HCEC 1CT (cell line): ENCODE measurements at regions not wholly inside any gene's neighbourhood (a gene's known extent, or its start where the extent isn't known, plus 50 kb on each side); places are given as distances from the start of the nearest gene placed in this dataset.
"Not testable (repeated sequence)": the region's sequence is repeated elsewhere in the genome, so short reads cannot be mapped to it uniquely, and the experiment has no call there.

Source experiments
- DNase-seq: peaks from one replicate; pipeline ENCODE4 v3.0.0-alpha.2; 2017

DNA sequence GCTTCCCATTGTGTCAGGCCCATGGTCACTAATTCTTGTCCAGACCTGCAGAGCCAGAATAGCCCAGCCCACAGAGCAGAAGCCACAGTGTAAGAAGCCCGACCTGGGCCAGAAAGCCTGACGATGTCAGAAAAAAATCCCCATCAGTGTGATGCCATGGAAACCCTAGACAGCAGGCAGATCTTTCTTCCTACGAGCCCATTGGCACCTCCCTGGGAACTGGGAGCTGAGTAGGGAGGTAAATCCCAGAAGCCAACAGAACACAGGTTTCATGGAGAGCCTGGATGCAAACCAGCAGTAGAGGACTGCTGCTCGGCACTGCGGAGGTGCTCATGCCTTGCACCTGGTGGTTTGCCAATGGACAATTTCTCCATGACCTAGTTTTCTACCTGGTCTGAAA, 82.2 kb upstream of the SLC22A16 start:
- DNase-seq = no peak

DNA sequence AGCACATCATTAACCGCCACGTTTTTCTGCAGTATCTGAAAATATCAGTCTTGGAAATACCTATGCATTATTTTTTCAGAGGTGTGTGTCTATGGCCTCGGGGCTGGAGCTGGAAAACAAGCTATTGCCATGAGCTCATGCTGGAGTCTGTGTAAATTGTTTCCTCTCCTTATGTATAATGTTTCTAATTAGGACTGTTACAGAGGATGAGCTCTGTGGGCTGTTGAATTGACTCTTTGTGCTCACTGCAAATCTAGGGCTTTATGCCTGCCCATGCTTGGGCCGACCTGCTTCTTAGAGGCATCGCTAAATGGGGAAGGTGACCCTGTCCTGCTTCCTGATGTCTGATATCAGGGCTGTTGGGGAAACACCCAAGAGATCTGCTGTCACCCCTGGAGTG, 80.8 kb upstream of the SLC22A16 start:
- DNase-seq = no peak

DNA sequence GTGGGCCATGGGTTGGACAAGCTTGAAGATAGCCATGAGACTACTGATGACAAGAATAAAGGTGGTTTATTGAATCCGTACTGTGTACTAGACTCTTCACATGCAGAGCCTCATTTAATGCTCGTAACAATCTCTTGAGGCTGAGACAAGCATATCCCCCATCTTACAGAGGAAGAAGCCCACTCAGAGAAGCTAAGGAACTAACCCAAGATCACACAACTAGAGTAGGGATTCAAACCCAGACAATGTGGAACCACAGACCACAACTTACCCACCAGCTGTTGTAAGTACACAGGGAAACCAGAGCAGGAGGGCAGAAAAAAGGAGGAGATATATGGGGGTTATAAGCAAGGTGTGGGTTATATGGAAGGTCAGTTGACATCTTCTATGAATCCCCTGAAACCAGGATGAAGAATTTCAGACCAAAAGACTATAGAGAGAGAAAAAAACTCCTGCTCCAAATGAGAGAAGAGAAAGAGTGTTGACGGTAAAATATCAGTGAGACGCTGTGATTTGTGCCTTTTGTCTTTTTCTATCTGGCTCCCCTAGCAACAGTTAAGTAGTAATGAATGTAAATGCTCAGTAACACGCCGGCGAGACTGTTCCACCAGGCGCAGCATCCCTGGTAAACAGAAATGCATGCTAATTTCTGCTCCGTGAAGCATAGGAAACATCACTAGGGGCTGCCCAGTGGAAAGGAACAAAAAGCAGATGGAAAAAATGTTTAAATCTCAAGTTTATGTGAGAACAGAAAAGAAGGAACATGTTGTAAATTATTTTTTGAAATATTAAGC, 80.1 kb upstream of the SLC22A16 start:
- no peak for DNase-seq

DNA sequence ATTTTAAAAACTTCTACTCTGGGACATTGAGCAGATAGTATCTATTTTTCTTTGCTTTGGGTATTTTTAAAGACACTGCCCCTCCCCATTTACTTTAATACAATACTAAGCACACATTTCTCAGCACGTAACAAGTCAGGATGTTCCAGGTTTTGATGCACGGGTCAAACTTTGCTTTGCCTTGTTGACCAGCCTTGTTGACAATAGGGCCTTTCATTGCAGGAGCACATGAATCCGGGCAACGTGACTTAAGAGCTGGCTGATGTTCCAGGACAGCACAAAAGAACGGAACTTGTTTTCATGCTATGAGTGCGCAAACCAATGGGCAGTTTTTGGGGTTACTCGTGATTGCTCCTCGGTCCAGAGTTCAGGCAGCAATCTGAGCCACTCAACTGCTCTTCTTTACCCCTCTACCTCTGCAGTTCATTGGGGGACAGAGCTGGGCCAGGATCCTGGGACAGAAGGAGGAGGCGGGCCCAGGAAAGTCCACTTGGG, 78.6 kb upstream of the SLC22A16 start:
- DNase-seq = no peak

DNA sequence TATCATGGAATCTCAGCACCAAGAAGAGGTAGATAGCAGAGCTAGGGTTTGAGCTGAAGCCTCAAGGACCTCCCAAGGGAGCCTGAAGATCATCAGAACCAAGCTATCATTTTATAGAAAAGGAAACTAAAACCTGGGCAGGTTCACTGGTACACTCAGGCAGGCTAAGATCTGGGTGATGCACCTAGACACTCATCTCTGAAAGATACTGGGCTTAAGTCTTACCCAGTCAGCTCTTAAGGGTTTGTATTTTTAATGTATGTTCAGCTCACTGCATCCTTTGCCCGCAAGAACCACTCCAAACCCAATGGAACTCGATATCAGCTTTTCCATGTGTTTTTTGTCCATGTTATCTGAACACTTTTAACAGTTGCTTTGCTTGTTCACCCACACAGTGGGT, 78.0 kb upstream of the SLC22A16 start:
- no peak for DNase-seq

DNA sequence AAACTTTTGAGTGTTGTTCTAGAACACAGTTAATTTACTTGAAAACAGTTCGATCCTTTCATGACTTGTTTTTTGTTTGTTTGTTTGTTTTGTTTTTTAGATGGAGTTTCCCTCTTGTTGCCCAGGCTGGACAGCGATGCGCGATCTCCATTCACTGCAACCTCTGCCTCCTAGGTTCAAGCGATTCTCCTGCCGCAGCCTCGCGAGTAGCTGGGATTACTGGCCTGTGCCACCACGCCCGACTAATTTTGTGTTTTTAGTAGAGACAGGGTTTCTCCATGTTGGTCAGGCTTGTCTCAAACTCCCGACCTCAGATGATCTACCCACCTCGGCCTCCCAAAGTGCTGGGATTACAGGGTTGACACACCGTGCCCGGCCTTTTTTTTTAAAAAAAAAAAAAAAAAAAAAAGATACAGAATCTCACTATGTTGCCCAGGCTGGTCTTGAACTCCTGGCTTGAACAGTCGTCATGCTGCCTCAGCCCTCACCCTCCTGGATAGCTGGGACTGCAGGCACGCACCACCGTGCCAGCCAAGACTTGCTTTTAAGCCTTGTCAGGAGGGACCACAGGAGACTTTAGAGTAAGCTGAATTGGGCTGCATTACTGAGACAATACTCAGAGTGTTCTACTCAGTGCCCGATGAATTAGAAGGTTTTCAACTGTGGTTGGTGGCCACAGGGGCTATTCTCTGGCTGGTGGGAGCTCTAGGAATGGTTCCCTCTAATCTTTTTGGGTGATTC, 76.7 kb upstream of the SLC22A16 start:
- no peak for DNase-seq

DNA sequence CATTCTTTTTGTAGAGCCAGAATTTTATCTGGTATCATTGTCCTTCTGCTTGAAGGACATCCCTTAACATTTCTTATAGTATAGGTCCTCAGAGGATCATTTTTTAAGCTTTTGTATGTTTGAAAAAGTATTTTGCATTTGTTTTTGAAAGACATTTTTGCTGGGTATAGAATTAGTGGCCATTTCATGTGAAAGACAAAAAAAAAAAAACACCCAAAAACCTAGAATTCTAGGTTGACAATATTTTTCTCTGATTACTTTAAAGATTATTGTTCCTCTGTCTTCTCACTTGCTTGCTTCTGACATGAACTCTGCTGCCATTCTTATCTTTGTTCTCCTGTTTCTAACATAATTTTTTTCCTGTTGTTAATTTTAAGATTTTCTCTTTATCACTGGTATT, 75.7 kb upstream of the SLC22A16 start:
- DNase-seq = no peak

DNA sequence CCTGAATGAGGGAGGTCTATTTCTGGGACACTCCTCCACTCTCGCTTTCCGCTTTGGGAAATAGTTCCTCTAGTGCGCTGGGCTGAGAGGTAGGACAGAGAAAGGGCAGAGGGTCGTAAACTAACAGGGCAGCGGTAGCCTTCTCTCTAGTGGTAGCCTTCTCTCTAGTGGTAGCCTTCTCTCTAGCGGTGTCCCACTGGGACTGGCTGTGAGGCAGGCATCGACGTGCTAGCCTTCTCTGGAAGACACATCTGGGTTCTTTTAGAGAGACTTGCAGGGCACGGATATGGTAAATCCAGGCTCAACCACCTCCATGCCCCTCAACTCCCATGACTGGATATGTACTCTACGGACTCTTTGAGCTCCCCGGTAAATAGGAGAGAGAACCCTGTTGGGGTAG, 74.7 kb upstream of the SLC22A16 start:
- DNase-seq = no peak

DNA sequence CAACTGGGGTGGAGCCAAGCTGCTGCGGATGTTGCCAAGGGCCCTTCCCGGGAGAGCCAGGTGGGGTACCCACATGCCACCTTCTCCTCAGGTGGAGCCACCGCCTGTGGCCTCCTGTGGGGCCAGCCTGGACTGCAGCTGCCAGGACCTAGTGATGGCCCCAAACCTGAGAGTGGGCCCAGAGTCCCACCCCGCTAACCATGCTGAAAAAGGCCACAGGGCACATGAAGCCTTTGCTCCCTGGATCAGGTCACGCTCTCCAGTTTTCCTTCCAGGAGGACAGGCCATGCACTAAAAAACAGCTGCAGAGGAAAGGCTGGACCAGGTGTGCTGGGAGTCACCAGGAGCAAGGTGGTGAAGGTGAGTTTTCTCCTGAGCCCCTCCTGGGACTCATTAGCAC, 73.9 kb upstream of the SLC22A16 start:
- DNase-seq = no peak

DNA sequence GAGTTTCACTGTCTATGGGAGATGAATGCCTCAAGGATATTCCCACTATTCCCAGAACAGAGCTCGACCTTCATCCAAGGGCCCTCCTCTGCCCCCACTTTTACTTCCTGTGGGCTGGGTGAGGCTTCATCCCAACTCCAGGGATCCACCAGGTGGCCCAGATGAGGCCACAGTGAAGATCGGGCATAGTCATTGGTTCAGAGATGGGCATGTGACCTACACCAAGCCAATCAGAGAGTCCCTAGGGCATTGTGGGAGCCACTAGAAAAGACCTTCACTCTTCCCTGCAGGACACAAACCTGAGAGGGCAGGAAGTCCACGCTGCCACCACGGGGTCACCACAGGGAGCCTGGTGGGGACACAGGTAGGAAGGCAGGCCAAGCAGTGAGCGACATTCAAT, 72.9 kb upstream of the SLC22A16 start:
- DNase-seq = no peak

DNA sequence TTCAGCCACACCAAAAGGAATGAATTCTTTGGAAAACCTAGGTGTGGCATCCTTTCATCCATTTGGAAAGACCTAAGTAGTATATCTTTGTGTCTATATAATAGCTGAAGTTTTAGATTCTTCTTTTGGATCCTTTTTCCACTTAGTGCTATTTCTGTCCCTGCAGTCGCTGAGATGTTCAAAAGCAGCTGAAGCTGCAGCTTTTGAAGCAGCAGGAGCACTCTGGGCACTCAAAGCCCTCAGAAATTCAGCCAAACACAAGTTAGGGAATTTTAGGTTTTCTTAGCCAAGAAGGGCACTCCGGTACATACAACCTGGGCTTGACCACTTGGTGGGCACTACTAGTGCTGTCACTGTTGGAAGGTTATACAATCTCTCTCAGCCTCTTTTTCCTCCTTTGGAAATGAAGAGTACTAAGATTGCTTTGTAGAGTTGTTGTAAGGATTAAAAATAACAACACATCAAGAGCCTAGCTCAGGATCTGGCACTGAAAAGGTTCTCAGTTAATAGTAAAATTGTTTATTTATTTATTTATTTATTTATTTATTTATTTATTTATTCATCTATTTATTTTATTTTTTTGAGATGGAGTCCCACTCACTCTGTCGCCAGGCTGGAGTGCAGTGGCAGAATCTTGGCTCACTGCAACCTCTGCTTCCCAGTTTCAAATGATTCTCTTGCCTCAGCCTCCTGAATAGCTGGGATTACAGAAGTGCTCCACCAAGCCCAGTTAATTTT, 71.9 kb upstream of the SLC22A16 start:
- DNase-seq = no peak

DNA sequence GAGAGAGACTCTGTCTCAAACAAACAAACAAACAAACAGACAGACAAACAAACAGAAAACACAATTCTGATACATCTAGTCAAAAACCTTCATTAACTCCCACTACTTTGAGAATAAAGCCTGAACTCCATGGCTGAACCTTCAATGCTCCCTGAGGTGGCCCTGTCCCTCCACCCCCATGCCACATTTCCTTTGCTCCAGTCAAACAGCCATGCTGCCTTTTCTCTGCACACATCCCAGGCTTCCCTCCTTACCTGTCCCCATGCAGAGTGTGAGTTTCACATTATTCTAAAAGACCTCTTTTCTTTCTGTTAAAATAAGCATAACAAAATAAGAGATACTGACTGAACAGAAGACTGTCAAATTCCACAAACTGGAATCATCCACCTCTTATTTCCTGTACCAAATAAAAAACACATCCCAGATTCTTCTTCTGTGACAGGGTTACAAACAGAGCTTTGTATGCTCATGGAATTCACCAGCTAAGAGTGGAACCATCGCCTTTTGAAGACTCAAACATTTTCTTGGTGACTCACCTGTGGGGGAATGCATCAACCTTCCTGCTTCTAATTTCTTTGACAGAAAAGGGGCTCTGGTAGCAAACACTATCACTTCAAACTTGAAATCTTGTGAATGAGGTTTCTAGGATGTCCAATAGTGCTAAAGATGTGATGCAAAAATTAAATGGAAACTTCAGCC, 71.0 kb upstream of the SLC22A16 start:
- DNase-seq = peak; percentile 75

DNA sequence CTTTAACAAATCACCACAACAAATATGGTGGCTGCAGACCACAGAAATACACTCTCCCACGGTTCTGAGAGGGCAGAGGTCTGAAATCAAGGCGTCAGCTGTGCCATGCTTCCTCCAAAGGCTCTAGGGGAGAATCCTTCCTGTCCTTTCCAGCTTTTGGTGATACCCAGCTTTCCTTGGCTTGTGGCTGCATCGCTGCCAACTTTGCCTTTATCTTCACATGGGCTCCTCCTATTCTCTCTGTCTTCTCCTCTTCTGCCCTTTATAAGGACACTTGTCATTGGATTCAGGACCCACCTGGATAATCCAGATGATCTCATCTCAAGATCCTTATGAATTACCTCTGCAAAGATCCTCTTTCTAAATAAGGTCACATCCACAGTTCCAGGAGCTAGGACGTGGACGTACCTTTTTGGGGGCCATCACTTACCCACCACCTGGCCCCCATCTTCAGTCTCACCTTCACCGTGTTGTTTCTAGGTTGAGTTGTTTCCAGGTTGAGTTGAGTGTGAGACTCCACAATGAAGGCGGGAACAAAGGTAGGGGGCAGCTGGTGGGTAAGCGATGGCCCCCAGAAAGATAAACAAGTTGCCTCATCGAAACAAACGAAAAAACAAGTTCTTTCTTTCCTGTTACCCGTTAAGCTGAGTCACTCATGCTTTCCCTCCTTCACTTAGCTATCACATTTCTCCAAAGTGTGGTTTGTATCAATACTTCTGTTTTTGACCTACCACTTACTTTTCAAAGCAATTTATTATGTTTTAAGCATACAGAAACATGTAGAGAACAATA, 68.9 kb upstream of the SLC22A16 start:
- no peak for DNase-seq

DNA sequence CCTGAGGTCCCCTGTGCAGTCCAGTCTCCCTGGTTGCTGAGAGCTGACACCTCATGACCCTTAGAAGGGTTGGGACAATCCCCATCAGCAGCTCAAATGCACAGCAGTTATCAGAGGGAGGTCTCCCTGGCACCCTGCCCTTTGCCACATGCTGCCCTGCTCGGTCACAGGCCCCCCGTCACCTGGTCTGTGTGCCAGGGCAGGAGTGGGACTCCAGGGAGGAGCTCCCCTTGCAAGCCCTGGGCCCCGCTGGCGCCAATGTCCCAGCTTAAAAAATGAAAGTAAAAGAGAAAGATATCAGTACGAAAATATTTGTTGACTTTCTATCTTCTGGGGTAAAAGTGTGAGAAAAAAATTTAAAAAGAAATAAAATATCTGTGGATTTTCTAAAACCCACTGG, 68.1 kb upstream of the SLC22A16 start:
- DNase-seq = no peak

DNA sequence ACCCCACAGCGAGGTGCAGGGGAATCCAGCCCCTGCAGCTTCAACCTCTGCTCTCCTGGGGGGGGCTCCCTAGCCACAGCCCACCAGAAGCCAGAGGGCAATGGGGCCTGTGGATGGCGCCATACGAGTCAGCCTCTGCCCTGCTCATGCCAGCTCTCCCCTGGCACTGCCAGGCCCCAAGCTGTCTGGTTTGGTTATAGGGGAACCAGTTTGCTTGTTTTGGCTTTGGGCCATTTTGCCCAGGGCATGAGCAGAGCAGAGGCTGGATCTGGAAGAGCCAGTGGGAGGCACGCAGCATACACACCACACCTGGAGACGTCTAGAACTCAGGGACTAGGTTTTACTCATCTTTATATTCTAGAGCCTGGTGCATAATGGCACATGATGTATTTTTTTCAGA, 66.7 kb upstream of the SLC22A16 start:
- DNase-seq = no peak

DNA sequence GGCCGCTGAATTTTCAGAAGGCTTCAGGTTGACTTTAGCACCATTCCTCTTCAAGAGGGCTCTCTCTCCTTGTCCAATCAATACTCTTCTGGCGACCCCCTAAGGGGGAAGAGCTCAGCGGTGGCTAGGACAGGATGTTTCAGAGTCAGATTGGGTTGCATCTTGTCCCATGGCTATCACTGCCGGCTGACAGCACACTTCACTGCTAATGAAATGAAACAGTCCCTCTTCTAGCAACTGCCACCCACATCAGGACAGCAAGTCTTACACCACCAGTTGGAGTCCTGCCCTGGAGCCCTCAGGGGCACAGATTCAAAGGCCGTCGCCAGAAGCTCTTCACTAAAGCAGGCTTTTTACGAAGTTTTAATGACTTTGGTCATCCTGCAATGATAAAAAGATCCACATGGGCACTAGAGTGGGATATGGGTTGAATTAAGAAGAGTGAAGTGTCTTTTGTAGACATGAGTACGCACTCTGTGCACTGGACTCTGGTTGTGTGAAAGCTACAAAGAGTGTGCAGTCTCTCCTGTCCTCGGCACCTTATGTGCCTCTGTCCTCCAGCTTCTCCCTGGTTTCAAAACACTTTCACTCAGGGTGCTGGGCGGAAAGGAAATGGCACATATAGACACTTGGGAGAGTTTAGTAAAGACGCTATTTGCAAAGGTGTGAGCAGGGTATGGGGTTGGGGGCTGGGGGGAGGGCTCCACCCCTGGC, 66.1 kb upstream of the SLC22A16 start:
- DNase-seq = no peak

DNA sequence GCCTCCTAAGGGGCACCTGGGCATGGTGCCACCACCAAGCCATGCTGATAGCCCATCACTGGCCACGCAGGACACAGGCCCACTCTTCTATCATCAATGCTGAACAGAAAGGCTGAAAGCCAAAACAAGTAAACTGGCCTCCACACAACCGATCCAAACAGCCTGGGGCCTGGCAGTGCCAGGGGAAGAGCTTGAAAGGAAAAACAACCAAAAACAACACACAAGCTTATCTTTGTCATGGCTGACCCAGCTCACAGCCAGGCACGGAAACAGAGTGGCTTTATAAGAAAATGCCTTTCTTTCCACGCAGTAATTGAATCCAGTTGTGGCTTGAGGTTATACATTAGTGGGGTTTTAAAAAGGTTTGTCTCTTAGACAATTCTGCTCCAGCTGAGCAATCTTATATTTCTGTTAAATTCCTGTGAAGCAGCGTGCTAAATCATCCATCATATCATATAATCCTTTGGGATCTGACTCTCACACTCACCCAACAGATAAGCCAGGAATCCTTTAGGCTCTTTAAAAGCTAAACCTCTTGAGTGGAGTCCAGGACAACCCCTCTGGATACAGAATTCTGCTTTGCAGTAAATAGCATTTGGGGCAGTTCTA, 65.4 kb upstream of the SLC22A16 start:
- DNase-seq = no peak

DNA sequence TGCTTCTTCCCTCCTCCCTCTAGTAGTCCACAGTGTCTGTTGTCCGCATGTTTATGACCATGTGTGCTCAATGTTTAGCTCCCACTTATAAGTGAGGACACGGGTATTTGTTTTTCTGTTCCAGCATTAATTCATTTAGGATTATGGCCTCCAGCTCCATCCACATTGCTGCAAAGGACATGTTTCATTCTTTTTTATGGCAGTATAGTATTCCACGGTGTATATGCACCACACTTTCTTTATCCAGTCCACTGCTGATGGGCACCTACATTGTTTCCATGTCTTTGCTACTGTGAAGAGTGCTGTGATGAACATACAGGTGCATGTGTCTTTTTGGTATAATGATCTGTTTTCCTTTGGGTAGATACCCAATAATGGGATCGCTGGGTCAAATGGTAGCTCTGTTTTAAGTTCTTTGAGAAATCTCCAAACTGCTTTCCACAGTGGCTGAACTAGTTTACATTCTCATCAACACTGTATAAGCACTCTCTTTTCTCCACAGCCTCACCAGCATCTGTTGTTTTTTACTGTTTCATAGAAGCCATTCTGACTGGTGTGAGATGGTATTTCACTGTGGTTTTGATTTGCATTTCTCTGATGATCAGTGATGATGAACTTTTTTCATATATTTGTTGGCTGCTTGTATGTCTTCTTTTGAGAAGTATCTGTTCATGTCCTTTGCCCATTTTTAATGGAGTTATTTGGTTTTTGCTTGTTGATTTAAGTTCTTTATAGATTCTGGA, 63.0 kb upstream of the SLC22A16 start:
- DNase-seq = not testable (repeated sequence)

DNA sequence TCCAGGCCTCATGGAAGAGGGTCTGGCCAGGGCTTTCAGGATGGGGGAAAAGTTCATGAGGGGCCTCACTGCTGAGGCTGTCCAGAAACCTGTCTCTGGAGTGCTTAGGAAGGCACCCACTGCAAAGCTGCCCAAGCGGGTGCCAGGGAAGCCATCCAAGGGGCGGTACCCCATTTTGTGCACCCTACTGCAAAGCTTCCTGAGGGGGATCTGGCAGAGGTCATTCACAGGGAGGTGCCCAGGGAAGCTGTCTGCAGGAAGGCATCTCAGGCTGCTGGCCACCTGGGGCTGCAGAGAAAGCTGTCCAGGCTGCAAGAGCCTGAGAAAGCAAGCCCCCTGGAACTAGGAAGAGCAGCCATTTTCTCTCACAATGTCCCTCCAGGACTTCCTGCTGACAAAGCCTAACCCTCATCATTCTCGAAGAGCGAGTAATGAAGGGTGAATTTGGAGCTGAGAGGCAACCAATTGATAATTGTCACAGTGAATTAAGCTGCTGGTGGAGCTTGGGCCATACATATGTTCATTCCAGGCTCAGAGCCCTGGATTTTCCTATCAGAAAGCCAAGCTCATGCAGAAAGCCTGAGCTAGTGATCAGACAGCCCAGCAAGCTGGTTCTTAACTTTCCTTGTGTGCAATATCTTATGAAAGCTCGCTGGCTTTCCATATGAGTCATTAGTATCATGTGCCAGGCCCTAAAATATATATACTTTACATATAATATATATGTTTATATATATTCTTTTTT, 62.2 kb upstream of the SLC22A16 start:
- no peak for DNase-seq
